OCI-LY1 (cell line): ENCODE measurements at regions not wholly inside any gene's neighbourhood (a gene's known extent, or its start where the extent isn't known, plus 50 kb on each side); places are given as distances from the start of the nearest gene placed in this dataset.

ENCODE experiments used
- EZH2 ChIP-seq: fragments of 200-600 bp; sonication (generic), shearing (Covaris generic); IDR thresholded peaks from 2 replicates; pipeline ENCODE4 v1.8.0; 2017; ENCODE audit warnings: borderline replicate concordance, mixed run types, mild to moderate bottlenecking, antibody characterized with exemption, low read length, moderate library complexity, mixed read lengths
- TF ChIP-seq, protein P1 (sequence below): fragments of 200-600 bp; sonication (generic), shearing (Covaris generic); IDR thresholded peaks from 2 replicates; pipeline ENCODE4 v1.5.1; 2017; ENCODE audit warnings: mild to moderate bottlenecking, antibody characterized with exemption, low read length, moderate library complexity, mixed read lengths

DNA sequence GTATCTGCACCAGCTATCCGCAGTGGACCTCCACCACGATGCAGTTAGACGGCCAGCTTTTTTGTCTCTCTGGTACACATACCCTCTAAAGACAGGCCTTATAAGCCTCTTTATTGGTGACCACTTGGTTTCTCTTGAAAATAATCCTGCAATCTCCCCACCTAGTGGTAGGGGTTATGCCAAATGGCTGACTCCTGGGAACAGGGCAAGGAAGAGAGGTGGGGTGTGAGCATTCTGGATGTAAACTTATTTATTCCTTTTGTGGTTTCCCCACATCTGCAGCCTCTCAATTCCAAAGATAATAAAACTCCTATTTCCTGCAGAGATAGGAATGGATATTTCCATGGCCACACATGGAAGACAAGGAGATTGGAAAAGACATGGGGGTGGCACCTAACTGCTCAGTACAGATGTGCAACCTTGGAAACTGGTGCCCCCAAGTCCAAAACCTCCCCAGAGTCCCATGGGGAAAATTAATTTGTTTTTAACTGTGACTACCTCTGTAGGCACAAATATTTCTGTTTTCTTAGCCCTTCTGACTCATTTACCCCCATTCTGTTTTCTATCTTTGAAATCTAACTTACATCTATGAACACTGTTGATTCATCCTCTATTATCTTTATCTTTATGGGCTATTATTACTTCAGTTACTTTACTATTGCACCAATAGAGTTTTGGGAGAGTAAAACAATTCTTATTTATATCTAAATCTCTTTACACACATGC is 112.7 kb upstream of the TSHZ3 start:
- no peak for TF ChIP-seq EZH2
- TF ChIP-seq, protein P1, sequence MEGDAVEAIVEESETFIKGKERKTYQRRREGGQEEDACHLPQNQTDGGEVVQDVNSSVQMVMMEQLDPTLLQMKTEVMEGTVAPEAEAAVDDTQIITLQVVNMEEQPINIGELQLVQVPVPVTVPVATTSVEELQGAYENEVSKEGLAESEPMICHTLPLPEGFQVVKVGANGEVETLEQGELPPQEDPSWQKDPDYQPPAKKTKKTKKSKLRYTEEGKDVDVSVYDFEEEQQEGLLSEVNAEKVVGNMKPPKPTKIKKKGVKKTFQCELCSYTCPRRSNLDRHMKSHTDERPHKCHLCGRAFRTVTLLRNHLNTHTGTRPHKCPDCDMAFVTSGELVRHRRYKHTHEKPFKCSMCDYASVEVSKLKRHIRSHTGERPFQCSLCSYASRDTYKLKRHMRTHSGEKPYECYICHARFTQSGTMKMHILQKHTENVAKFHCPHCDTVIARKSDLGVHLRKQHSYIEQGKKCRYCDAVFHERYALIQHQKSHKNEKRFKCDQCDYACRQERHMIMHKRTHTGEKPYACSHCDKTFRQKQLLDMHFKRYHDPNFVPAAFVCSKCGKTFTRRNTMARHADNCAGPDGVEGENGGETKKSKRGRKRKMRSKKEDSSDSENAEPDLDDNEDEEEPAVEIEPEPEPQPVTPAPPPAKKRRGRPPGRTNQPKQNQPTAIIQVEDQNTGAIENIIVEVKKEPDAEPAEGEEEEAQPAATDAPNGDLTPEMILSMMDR: no peak
